HCT116 (cell line): ENCODE measurements at regions not wholly inside any gene's neighbourhood (a gene's known extent, or its start where the extent isn't known, plus 50 kb on each side); places are given as distances from the start of the nearest gene placed in this dataset.
A peak's percentile ranks its signal among the peaks of the same experiment; 100 is the strongest.

Experiments
- ATAC-seq: fragments of 200-7000 bp; cut with Tn5 transposase; 2 replicates; pipeline ENCODE4 v1.9.1; 2020; ENCODE audit warnings: mild to moderate bottlenecking, moderate library complexity
- BruUV-seq: library from RNA; stranded (reverse); fragments of 400-500 nt; replicated peaks from 2 replicates; lab custom pipeline; 2021; lab: Mats Ljungman, UMichigan
- CTCF ChIA-PET: fragments of 300-600 bp; sonication (Branson Sonifier 250); formaldehyde crosslinking; loops from one replicate; lab custom pipeline; 2021; ENCODE audit warnings: antibody characterized with exemption; lab: Charles Lee
- POLR2A ChIA-PET: fragments of 300-600, 350-600 bp; sonication (Branson Sonifier 250); formaldehyde crosslinking; loops from one replicate; lab custom pipeline; 2021; ENCODE audit warnings: antibody characterized with exemption; lab: Charles Lee
- RAD21 ChIA-PET, 2 experiments: fragments of 300-600 bp; sonication (Branson Sonifier 250); formaldehyde crosslinking; loops; one replicate each; lab custom pipeline; 2023; ENCODE audit warnings: low total read pairs in 2 of 2; ENCODE audit not compliant: uncharacterized antibody in 2 of 2, unreplicated experiment in 2 of 2, low non-redundant PET in 1 of 2; lab: Charles Lee
- DNase-seq: peaks from one replicate; pipeline ENCODE4 v3.0.0-alpha.2; 2010; ENCODE audit warnings: low read depth, low spot score
- H2AFZ ChIP-seq: fragments of 200-600 bp; shearing (Covaris generic), sonication (generic); 2 replicates; pipeline ENCODE4 v1.6.1; 2017; ENCODE audit warnings: low read depth, mixed run types, mixed read lengths, antibody characterized with exemption, low read length; ENCODE audit not compliant: poor library complexity, severe bottlenecking
- H3K27ac ChIP-seq: 2 replicates; pipeline ENCODE4 v1.5.1; 2012; ENCODE audit warnings: low read depth, low read length
- H3K27me3 ChIP-seq: fragments of 200-600 bp; sonication (generic); 2 replicates; pipeline ENCODE4 v1.6.1; 2016; ENCODE audit warnings: mixed run types, low read length, mixed read lengths; ENCODE audit not compliant: insufficient read depth
- H3K36me3 ChIP-seq, 2 experiments: fragments of 200-500 bp in 1 of 2; fragments of 200-600 bp in 1 of 2; sonication (Bioruptor generic) in 1 of 2; sonication (generic) in 1 of 2; 2 replicates each; pipeline versions ENCODE4 v1.5.1 to v1.6.1; 2014 to 2016; ENCODE audit warnings: low read length in 2 of 2, inconsistent platforms in 1 of 2, mixed read lengths in 1 of 2, mixed run types in 1 of 2; ENCODE audit not compliant: insufficient read depth in 2 of 2, control insufficient read depth in 1 of 2
- H3K4me1 ChIP-seq, 2 experiments: fragments of 200-600 bp in 1 of 2; sonication (generic) in 1 of 2; 2 replicates each; pipeline versions ENCODE4 v1.5.1 to v1.6.1; 2012 to 2017; ENCODE audit warnings: low read length in 2 of 2, inconsistent platforms in 1 of 2, mild to moderate bottlenecking in 1 of 2, mixed read lengths in 1 of 2, mixed run types in 1 of 2, moderate library complexity in 1 of 2; ENCODE audit not compliant: insufficient read depth in 2 of 2, control insufficient read depth in 1 of 2
- H3K4me2 ChIP-seq: fragments of 200-600 bp; sonication (generic); 2 replicates; pipeline ENCODE4 v1.6.1; 2017; ENCODE audit warnings: mixed run types, low read length, mixed read lengths
- H3K4me3 ChIP-seq, 2 experiments: fragments of 200-600 bp in 1 of 2; sonication (generic) in 1 of 2; replicated peaks in 1 of 2; 2 replicates each; pipeline ENCODE4 v1.5.1; 2011 to 2016; ENCODE audit warnings: low read length in 2 of 2, control low read depth in 1 of 2, low read depth in 1 of 2, mild to moderate bottlenecking in 1 of 2, mixed read lengths in 1 of 2, mixed run types in 1 of 2
- H3K79me2 ChIP-seq: fragments of 200-600 bp; sonication (generic); 2 replicates; pipeline ENCODE4 v1.6.1; 2017; ENCODE audit warnings: mild to moderate bottlenecking, mixed run types, low read length, moderate library complexity, mixed read lengths; ENCODE audit not compliant: insufficient read depth
- H3K9ac ChIP-seq: fragments of 200-600 bp; sonication (generic); 2 replicates; pipeline ENCODE4 v1.6.1; 2016; ENCODE audit warnings: low read length, mixed read lengths
- H3K9me2 ChIP-seq: fragments of 200-600 bp; sonication (generic), shearing (Covaris generic); 2 replicates; pipeline ENCODE4 v1.6.1; 2017; ENCODE audit warnings: mixed run types, mild to moderate bottlenecking, moderate library complexity; ENCODE audit not compliant: insufficient read depth
- H3K9me3 ChIP-seq, 2 experiments: fragments of 200-500 bp in 1 of 2; fragments of 200-600 bp in 1 of 2; sonication (Bioruptor generic) in 1 of 2; sonication (generic) in 1 of 2; 2 replicates each; pipeline ENCODE4 v1.6.1; 2014 to 2017; ENCODE audit warnings: low read length in 2 of 2, mixed read lengths in 2 of 2, inconsistent platforms in 1 of 2, low read depth in 1 of 2, mild to moderate bottlenecking in 1 of 2, mixed run types in 1 of 2, moderate library complexity in 1 of 2; ENCODE audit not compliant: control insufficient read depth in 1 of 2, insufficient read depth in 1 of 2
- H4K20me1 ChIP-seq: fragments of 200-600 bp; sonication (generic), shearing (Covaris generic); 2 replicates; pipeline ENCODE4 v1.6.1; 2017; ENCODE audit warnings: mixed run types, mild to moderate bottlenecking, moderate library complexity; ENCODE audit not compliant: insufficient read depth
- CBX3 ChIP-seq: IDR thresholded peaks from 2 replicates; pipeline ENCODE4 v1.6.1; 2012; ENCODE audit warnings: low read depth
- CEBPB ChIP-seq: IDR thresholded peaks from 2 replicates; pipeline ENCODE4 v1.6.1; 2012; ENCODE audit warnings: low read depth
- EGR1 ChIP-seq: IDR thresholded peaks from 2 replicates; pipeline ENCODE4 v1.6.1; 2012; ENCODE audit warnings: low read depth
- ELF1 ChIP-seq: IDR thresholded peaks from 2 replicates; pipeline ENCODE4 v1.6.1; 2012; ENCODE audit warnings: low read depth, borderline replicate concordance
- MAX ChIP-seq: IDR thresholded peaks from 2 replicates; pipeline ENCODE4 v1.6.1; 2012
- POLR2A ChIP-seq: IDR thresholded peaks from 2 replicates; pipeline ENCODE4 v1.7.0; 2011; ENCODE audit warnings: borderline replicate concordance; ENCODE audit not compliant: insufficient read depth, insufficient read length; ENCODE audit errors: extremely low read depth
- POLR2AphosphoS5 ChIP-seq: IDR thresholded peaks from 2 replicates; pipeline ENCODE4 v1.6.1; 2011; ENCODE audit warnings: mild to moderate bottlenecking, low read depth, low read length, moderate library complexity
- SP1 ChIP-seq: IDR thresholded peaks from 2 replicates; pipeline ENCODE4 v1.6.1; 2012; ENCODE audit warnings: low read depth
- YY1 ChIP-seq: IDR thresholded peaks from 2 replicates; pipeline ENCODE4 v1.6.1; 2011; ENCODE audit warnings: low read length, low read depth, moderate library complexity, mild to moderate bottlenecking; ENCODE audit not compliant: insufficient replicate concordance; ENCODE audit errors: extremely low read depth
- ZNF274 ChIP-seq: fragments of 200-500 bp; sonication (Bioruptor generic); IDR thresholded peaks from 2 replicates; pipeline ENCODE4 v1.6.1; 2014; ENCODE audit warnings: mild to moderate bottlenecking, low read depth, low read length, inconsistent platforms
- intact Hi-C: fragments of 100-400 bp; cut with micrococcal nuclease; formaldehyde crosslinking; loops from 2 replicates; pipeline ENCODE4 v1.10.0; 2022

GRCh38 chr3:14318646-14319045 lies 83.8 kb upstream of the SLC6A6 start (continued):
- TF ChIP-seq MAX (no peak), YY1 (no peak), CEBPB (no peak), ELF1 (no peak), ZNF274 (no peak)

DNA sequence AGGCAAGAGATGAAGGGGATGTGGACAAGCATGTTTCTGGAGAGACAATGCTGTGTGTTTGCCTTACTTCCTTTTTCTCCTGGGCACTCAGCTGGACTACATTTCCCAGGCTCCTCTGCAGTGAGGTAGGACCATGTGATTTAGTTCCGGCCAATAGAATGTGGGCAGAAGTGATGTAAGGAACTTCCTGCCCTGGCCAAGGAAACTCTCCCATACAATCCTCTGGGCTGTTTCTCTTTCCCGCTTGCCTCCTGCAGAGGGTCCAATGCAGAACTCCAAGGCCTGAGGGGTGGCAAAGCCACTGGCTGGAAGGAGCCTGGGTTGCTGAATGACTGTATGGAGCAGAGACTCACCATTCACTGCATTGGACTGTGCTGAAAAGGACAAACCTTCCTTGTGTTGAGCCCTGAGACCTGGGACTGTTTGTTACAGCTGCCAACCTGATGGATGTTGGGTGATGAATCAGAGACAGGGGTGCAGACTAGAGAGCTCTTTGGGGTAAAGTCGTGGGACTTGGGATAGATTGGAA lies 82.7 kb upstream of the SLC6A6 start:
- DNase-seq (peak; percentile 77), ATAC-seq (peak; percentile 98)
- H2AFZ ChIP-seq, result peak overlapping the region; percentile 82
- peak overlapping the region; percentile 55; the same call in 1 of the 2 replicates for H3K9ac ChIP-seq
- ChIA-PET CTCF (no interaction called here), RAD21 (no interaction called here), POLR2A (interaction anchor here (1.6 kb wide), 1 partner anchor 9 kb away, joined by 5 read pairs; no protein-coding TSS in a partner anchor)
- H4K20me1 ChIP-seq, result no peaks in the 10 kb centered on the region
- no peaks in the 10 kb centered on the region for H3K9me3 ChIP-seq
- no peaks in the 10 kb centered on the region for H3K36me3 ChIP-seq
- peaks cover 4 to 26% of the 10 kb centered on the region in 2 experiments; a peak in 3 of 4 replicates for H3K4me1 ChIP-seq
- H3K79me2 ChIP-seq, result no peaks in the 10 kb centered on the region
- intact Hi-C loops, result no loop called here
- peak overlapping the region; percentile 43 for H3K27ac ChIP-seq
- peak overlapping the region; percentile 49 to 60 for H3K4me3 ChIP-seq
- peak overlapping the region; percentile 84 for H3K4me2 ChIP-seq
- no TSS peak for BruUV-seq
- no peaks in the 10 kb centered on the region for H3K9me2 ChIP-seq
- peaks cover 7% of the 10 kb centered on the region for H3K27me3 ChIP-seq
- TF ChIP-seq POLR2A (peak; percentile 40), CBX3 (peak; percentile 75; the same call in 1 of the 2 replicates), SP1 (peak; percentile 40), CEBPB (no peak), POLR2AphosphoS5 (peak; percentile 81), EGR1 (no peak), ELF1 (peak; percentile 88)
